ENCODE measurements at regions not wholly inside any gene's neighbourhood (a gene's known extent, or its start where the extent isn't known, plus 50 kb on each side); places are given as distances from the start of the nearest gene placed in this dataset.
"Not testable (repeated sequence)": the region's sequence is repeated elsewhere in the genome, so short reads cannot be mapped to it uniquely, and the experiment has no call there.

DNA sequence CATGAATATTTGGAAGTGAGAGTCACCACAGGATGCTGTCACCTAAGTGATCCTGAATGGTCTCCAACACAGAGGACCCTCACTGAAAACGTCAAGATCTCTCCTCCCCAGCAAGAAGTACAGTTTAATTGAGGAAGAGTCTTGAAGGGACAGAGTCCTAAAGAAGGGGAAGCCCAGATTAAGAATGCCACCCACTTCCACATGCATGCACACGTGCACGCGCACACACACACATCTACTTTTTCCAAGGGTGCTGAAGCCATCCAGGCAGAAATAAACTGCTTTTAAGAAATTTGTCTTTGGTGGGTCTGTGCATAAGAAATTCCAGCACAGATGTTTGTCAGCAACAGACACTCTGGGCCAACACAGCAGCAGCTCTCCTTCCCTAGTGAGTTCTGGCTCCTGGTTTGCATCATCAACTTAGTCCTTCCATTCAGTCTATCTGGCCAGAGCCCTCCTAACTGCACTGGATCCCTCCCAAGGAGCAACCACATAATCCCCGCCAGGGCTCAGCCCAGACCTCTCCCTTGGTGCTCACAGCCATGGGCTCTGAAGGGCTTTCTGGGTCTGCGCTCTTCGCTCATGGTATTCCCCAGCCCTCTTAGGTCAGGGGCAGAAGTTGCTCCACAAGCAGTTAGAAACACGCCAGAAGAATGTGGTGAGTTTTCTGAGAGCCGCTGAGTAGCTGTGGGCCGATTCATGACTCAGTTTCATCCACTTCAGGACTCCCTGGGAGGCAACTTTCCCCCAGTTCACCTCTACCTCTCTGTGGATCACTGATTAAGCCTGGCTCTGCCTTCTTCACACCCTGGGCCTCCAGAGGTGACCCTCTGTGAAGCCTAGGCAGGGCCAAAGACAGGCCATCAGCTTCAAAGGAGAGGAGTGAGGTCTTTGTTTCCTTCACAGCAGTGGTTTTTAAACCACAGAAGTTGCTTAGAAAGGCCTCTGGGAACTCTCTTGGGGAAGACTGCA is 132.6 kb upstream of the LIPC start:
- DNase-seq: no peak

- no peak for DNase-seq
Measured at GRCh38 chr15:58302832-58303231, 129.0 kb upstream of the LIPC start.

DNA sequence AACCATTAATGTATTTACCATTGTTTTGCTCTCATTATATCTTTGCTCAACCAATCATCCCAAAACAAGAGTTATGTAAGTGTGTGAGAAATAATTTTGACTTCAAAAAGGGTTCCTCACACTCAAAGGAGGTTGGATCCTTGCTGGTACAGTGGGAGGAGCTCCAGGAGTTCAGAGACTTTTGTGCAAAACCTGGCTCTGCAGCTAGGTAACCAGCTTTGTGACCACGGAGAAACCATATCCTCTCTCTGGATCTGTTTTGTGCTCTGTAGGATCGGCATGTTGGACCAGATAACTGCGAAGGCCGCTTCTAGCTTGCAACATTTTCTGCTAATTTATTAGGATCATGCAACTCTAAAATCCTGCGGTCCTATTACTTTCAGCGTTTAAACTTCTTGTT is 128.6 kb upstream of the LIPC start:
- no peak for DNase-seq

DNA sequence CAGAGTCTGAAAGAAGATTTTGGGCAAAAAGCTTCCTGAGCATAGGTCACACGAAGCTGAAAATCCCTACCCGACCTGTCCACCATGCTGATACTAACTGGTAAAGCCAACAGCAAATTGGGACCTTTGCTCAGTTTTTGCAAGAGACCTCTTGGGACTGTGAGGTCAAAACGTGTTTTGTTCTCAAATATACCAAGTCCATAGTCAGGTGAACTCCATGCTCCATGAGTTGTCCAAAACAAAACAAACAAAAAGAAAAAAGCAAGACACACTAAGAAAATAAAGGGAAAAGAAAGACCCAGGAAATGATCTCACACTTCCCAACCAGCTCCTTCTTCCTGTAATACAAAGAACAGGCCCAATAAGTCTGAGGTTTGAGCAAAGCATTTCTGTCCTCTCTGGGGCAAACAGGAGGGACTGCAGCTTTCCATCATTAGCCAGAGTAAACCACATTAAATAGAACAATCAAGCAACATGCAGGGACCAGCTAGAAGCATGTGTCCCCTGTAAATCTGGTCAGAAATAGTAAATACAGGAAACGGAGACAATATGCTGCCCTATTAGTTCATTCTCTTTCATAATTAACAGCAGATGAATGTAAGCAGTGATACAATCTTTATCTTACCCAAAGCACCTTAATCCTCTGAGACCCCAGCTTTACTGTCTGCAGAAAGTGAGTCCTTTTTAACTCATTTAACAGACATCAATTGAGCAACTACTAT is 125.0 kb upstream of the LIPC start:
- no peak for DNase-seq

DNA sequence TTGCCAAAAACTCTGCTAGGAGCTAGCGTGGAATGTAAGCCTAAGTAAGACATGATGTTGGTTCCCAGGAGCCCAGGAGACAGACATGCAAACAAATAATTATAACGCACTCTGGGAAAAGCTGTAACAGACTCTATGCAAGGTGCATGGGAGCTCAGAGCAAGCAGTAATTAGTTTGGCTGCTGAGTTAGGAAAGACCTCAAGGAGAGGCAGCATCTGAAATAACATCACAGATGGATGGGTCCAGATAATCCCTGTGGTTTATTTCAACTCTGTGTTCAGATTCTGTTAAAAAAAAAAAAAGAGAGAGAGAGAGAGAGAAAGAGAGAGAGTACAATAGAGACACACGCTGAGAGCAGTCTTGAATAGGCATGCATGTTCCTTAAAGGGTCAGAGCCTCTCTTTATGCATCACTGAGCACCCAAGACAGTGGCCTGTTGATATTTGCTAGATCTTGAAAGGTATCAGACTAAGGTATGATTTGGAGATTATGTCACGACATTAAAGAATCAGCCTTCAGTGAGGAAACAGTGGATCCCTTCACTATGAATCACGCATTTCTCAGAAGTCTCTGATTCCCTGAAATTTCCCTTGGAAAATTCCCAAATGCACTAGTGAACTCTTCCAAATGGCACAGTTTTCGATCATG is 124.4 kb upstream of the LIPC start:
- DNase-seq: no peak

GRCh38 chr15:58308742-58309355 is 122.9 kb upstream of the LIPC start:
- DNase-seq: no peak

- DNase-seq: no peak
Measured at GRCh38 chr15:58309963-58310928, 121.5 kb upstream of the LIPC start.

DNA sequence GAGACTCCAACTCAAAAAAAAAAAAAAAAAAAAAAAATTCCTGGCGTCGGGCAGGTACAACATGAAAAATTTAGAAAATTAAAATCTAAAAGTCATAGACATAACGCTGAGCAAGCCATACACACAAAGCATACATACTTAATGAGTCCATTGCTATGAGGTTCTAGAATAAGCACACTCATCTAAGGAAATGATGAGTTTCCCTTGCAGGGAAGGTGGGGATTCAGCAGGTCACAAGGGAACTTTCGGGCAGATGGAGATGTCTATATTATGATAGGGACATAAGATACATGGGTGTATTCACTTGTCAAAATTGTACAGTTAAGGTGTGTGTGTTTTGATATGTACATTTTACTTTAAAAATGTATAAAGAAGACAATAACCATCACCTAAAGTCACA is 120.2 kb upstream of the LIPC start:
- no peak for DNase-seq

- DNase-seq: no peak
Measured at GRCh38 chr15:58312031-58312430, 119.8 kb upstream of the LIPC start.

- no peak for DNase-seq
Measured at GRCh38 chr15:58313304-58313703, 118.5 kb upstream of the LIPC start.

DNA sequence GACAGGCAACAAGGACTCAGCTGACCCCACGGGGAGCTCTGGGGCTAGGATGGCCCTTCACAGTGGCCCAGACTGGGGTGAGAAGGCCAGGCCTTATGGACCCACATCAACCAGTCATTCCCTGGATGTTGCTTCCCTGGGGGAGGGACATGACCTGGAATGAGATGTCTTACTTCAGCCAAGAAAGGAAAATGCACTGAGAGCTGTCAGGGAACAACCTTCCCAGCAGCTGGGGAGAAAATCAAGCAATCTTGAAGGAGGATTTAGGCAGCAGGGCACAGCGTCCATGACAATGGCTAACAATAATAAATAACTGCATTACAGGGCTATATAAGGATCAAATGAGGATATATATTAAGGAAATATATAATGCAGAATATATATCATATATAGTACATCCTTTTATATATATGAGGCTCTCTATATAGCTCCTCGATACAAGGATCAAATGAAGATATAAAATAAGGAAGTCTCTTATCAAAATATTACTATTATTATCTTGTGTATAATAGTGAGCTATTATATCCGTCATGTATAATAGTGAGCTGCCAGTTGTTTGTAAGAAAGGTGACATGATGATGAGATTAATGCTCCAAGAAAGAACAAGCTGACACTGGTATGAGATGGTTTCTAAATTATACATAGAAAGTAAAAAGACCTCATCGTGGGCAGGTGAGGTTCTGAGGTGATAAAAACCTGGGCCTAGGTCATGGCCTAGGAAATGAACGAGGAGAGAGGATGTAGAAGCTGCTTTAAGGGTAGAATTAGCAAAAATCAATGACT is 117.8 kb upstream of the LIPC start:
- no peak for DNase-seq

- no peak for DNase-seq
Measured at GRCh38 chr15:58314593-58315216, 117.1 kb upstream of the LIPC start.

DNA sequence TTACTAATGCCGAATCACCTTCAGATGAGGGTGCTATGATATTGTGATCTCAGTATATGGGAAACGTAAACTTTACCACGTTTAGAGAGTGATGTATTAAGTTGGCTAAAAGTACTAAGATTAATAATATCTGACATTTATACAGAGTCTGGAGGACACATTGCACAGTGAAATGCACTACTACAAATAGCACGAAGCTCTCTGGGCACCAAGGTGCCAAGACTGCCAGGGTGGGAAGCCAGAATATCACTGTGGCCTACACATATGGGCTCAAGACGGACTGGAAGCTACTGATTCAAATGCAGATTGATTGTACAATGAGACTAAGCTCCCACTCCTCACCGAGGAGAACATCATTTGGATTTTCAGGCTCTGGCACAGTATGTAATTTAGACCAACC is 113.3 kb upstream of the LIPC start:
- DNase-seq: no peak

DNA sequence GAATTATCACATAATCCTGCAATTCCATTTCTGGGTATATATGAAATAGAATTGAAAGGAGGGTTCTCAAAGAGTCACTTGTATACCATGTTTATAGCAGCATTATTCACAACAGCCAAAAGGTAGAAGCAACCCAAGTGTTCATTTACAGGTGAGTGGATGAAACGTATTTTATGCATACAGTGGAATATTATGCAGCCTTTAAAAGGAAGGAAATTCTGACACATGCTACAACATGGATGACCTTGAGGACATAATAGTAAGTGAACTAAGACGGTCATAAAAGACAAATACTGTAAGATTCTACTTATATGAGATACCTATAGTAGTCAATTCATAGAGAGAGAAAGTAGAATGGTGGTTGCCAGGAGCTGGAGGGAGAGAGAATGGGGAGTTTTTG is 110.8 kb upstream of the LIPC start:
- no peak for DNase-seq

GRCh38 chr15:58322253-58322652 is 109.5 kb upstream of the LIPC start:
- DNase-seq: no peak

DNA sequence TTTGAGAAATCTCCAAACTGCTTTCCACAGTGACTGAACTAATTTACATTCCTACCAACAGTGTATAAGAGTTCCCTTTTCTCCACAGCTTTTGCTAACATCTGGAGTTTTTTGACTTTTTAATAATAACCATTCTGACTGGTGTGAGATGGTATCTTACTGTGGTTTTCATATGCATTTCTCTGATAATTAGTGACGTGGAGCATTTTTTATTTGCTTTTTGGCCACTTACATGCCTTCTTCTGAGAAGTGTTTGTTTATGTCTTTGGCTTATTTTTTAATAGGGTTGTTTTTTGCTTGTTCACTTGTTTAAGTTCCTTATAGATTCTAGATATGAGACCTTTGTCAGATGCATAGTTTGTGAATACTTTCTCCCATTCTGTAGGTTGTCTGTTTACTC is 108.5 kb upstream of the LIPC start:
- not testable (repeated sequence) for DNase-seq

DNA sequence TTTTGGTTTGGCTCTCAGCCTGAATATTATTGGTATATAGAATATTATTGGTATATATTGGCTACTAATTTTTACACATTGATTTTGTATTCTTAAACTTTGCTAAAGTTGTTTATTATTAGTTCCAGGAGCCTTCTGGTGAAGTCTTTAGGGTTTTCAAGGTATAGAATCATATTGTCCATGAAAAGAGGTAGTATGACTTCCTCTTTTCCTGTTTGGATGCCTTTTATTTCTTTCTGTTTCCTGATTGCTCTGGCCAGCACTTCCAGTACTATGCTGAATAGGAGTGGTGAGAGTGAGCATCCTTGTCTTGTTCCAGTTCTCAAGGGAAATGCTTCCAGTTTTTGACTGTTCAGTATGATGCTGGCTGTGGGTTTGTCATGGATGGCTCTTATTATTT is 107.3 kb upstream of the LIPC start:
- no peak for DNase-seq

GRCh38 chr15:58327958-58328357 is 103.8 kb upstream of the LIPC start:
- DNase-seq: no peak

DNA sequence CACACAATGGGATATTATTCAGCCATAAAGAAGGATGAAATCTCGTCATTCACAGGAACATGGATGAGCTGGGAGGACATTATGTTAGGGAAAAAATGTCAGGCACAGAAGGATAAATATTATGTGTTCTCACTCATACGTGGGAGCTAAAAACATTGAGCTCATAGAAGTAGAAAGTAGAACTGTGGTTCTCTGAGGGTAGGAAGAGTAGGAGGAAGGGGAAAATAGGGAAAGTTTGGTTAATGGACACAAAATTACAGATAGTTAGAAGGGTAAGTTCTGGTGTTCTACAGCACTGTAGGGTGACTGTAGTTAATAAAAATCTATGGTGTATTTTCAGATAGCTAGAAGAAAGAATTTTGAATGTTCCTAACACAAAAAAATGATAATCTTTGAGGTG is 102.6 kb upstream of the LIPC start:
- DNase-seq: no peak

DNA sequence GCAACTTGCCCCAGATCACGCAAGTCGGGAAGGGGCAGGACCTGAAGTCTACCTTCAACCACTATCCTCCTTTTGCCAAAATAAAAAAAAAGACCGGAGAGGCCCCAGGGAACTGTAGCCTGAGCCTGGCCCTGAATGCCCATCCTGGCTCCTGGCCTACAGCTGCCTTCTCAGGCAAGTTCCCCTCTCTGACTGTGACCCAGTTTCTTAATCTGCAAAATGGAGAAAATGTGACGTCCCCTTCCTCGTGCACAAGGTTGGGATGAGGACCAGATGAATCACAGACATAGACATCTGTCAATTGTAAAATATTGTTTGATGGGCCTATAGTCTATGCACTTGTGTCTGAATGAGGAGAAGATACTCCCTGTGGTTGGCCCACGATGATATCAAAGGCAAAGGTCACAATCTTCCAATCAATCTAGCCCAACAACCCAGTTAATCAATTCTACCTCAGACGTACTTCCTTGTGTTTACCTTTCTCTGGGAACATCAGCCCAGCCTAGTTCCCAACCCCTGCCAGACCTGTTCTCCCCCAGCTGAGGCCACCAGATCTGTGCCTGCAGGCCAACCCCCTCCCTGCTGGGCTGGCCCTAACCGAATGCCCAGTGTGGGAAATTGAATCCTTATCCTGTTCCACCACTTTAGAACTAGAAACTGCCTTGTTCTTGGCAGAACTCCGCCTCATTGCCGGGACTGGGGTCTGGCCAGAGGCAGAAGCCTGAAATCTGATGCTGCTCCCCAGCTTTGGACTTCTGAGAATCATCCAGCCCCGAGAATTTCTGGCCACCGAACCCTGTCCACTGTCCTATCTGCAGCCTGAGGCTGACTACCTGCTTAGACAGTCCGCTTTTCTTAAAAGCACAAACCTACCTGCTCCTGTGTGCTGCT is 101.8 kb upstream of the LIPC start:
- DNase-seq: no peak

Measured in activated CD4-positive, alpha-beta T cell treated with anti-CD3 and anti-CD28 coated beads for 1 hour (primary cell).